Heart left ventricle (tissue), 16 donors: ENCODE measurements at regions not wholly inside any gene's neighbourhood (a gene's known extent, or its start where the extent isn't known, plus 50 kb on each side); places are given as distances from the start of the nearest gene placed in this dataset.
A peak's percentile ranks its signal among the peaks of the same experiment; 100 is the strongest.

Experiments
- ATAC-seq, 4 donors: fragments of 200-7000 bp; cut with Tn5 transposase; one replicate each; pipeline ENCODE4 v1.9.1; 2020 to 2022; ENCODE audit warnings: moderate library complexity in 4 of 4, mild to moderate bottlenecking in 3 of 4, moderate number of reproducible peaks in 1 of 4
- DNase-seq, 5 donors: peaks; one replicate each; pipeline ENCODE4 v3.0.0-alpha.2; 2020
- H3K27ac ChIP-seq, 12 donors: fragments of 200-600 bp; sonication (generic) in 4 of 12; one replicate each; pipeline versions ENCODE4 v1.5.0 to v1.8.0; 2016 to 2022; ENCODE audit warnings: mild to moderate bottlenecking in 2 of 12
- H3K27me3 ChIP-seq, 9 donors: fragments of 200-600 bp; sonication (generic) in 2 of 9; one replicate each; pipeline versions ENCODE4 v1.5.1 to v1.8.0; 2016 to 2022; ENCODE audit warnings: mild to moderate bottlenecking in 3 of 9
- H3K36me3 ChIP-seq, 9 donors: fragments of 200-600 bp; sonication (generic) in 2 of 9; one replicate each; pipeline versions ENCODE4 v1.5.0 to v1.8.0; 2018 to 2022; ENCODE audit warnings: mild to moderate bottlenecking in 2 of 9
- H3K4me1 ChIP-seq, 12 donors: fragments of 200-600 bp; sonication (generic) in 4 of 12; one replicate each; pipeline versions ENCODE4 v1.5.0 to v1.8.0; 2016 to 2022; ENCODE audit warnings: mild to moderate bottlenecking in 3 of 12
- H3K4me3 ChIP-seq, 12 donors: fragments of 200-600 bp; sonication (generic) in 4 of 12; one replicate each; pipeline versions ENCODE4 v1.5.0 to v1.8.0; 2017 to 2022; ENCODE audit warnings: mild to moderate bottlenecking in 9 of 12, moderate library complexity in 4 of 12
- H3K9me3 ChIP-seq, 12 donors: fragments of 200-600 bp; sonication (generic) in 4 of 12; one replicate each; pipeline versions ENCODE4 v1.5.0 to v1.8.0; 2016 to 2022; ENCODE audit warnings: mild to moderate bottlenecking in 1 of 12
- CTCF ChIP-seq, 12 donors: fragments of 200-600 bp; sonication (generic) in 4 of 12; IDR thresholded peaks; one replicate each; pipeline versions ENCODE4 v1.5.0 to v1.8.0; 2018 to 2022; ENCODE audit warnings: antibody characterized with exemption in 12 of 12, mild to moderate bottlenecking in 5 of 12
- POLR2A ChIP-seq, 2 donors: fragments of 450-650 bp; IDR thresholded peaks; one replicate each; pipeline ENCODE4 v1.6.1; 2017; ENCODE audit warnings: antibody characterized with exemption in 2 of 2, mild to moderate bottlenecking in 2 of 2, moderate library complexity in 2 of 2
- WGBS, 4 donors: extraction: QIAGEN DNeasy Blood & Tissue Kit in 2 of 4; methylation state at CpG; one replicate each; pipeline versions ENCODE4 v1.1.5 to v1.1.7; 2013 to 2018; 5-methylcytosine and 5-hydroxymethylcytosine counted together
- intact Hi-C, 10 donors: fragments of 100-400 bp; cut with DNase I; formaldehyde crosslinking; loops; one replicate each; pipeline versions ENCODE4 v1.11.1 to v1.14.2; 2022
- donor health status: ischemic (EF 13 %, LVEDD 7.1; RV severe dilation, severe dysfunction).
- donor health status: healthy with polysubstance abuse.
- donor health status: DM: no; HTN: yes; CAD: no.
- donor health status: DM: no; HTN: no; CAD: no.
- donor health status: ischemic (EF 25% LVEDD 6.9; RV normal size, moderate dysfunction).
- donor health status: ischemic (EF 25% LVEDD 5.7; RV mildly dilated, moderate dysfunction).
- donor health status: healthy.
- donor health status: DM: yes; HTN: yes; CAD: no.
- donor health status: ischemic (EF 35%, LVEDD 5.7; RV mildly dilated, moderate dysfunction).
- donor health status: nonischemic (EF 11% LVEDD 7.7; RV severe dilation, severe dysfunction).
- donor health status: DM: yes; HTN: yes; CAD: no.
- donor health status: PGD.
- donor health status: ischemic (EF 29% LVEDD 5.4; RV normal size, mild dysfunction).
- donor health status: nonischemic (EF 23%, LVEDD 6.1; RV moderate dilation, normal function).

DNA sequence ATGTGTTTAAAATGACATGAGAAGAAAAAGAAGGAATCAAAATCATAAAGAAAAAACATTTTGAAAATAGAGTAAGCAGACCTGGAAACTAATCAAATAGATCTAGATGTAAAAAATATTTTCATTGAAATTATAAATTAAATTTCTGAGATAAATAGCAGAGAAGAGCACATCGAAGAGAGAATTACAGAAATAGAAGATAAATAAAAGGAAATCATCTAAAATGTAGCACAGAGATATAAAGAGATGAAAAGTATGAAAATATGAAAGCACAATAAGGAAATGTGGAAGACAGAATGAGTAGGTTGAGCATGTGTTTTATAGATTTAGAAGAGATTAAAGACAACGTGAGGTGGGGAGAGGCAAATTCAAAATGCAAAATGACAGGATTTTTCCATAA, 130.9 kb upstream of the SEC14L1 start:
- ATAC-seq (no peak), DNase-seq (no peak)
- Histone ChIP-seq H3K27ac (no peak overlapping the region), H3K9me3 (peaks cover 0 to 29% (median 11%) of the 10 kb centered on the region in 12 donors), H3K4me1 (no peaks in the 10 kb centered on the region), H3K4me3 (no peak overlapping the region), H3K27me3 (peaks cover 0 to 32% (median 0%) of the 10 kb centered on the region in 9 donors), H3K36me3 (no peaks in the 10 kb centered on the region)
- intact Hi-C loops: loop anchor here in 2 of 10 donors (2.0 to 5.0 kb wide), 2 partner anchors 47 kb away; no protein-coding TSS in a partner anchor
- 76 to 84% (median 79%) methylated on average over 2 of the region's 2 CpGs for WGBS, 4 donors
- TF ChIP-seq POLR2A (IDR thresholded peaks at IDR 0.05) (no peak), CTCF (IDR thresholded peaks at IDR 0.05) (no peak)

DNA sequence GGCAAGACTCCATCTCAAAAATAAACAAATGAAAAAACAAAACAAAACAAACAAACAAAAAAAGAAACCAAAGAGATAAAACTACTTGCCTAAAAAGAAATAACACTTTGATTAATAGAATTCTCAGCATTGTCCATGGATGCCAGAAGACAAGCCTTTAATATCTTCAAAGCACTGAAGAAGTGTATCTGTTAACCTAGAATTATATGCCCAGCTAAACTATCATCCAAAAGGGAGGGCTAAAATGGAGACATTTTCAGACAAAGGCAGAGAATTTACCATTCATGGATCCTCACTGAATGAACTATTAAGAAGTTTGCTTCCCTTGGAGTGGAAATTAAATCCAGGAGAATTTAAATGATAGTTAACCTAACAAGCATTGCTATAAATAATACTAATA, 130.1 kb upstream of the SEC14L1 start:
- intact Hi-C loops: loop anchor here in 2 of 10 donors (2.0 to 5.0 kb wide), 2 partner anchors 46 to 47 kb away; no protein-coding TSS in a partner anchor
- H3K36me3 ChIP-seq: no peaks in the 10 kb centered on the region
- peaks cover 0 to 25% (median 0%) of the 10 kb centered on the region in 9 donors for H3K27me3 ChIP-seq
- H3K4me3 ChIP-seq: no peak overlapping the region
- H3K4me1 ChIP-seq: no peaks in the 10 kb centered on the region
- H3K9me3 ChIP-seq: peaks cover 0 to 29% (median 11%) of the 10 kb centered on the region in 12 donors
- DNase-seq (no peak), ATAC-seq (no peak)
- H3K27ac ChIP-seq: no peak overlapping the region
- TF ChIP-seq CTCF (IDR thresholded peaks at IDR 0.05): no peak
- TF ChIP-seq POLR2A (IDR thresholded peaks at IDR 0.05): no peak

DNA sequence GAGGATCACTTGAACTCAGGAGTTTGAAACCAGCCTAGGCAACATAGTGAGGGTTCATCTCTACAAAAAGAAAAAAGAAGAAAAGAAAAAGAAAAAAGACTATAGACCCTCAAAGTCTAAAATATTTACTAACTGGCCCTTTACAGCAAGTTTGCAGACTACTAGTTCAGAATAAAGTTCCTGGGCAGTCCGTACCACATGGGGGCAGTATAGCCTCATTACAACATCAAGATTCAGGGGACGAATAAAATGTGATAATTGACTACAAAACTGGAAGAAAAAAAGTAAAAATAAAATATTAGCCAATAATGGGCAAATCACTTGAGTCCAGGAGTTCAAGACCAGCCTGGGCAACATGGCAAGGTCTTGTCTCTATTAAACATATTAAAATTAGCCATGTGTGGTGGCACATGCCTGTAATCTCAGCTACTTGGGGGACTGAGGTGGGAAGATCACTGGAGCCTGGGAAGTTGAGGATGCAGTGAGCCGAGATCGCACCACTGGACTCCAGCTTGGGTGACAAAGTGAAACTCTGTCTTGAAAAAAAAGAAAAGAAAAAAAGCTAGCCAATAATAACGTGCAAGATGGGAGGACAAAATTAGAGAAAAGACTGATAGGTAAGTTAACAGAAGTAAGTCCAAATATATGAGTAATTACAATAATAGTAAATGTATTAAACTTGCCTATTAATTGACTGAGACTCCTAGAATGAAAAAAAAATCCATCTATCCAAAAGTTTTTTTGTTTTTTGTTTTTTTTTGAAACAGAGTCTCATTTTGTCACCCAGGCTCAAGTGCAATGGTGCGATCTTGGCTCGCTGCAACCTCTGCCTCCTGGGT, 129.4 kb upstream of the SEC14L1 start:
- no peak overlapping the region for H3K27ac ChIP-seq
- H3K9me3 ChIP-seq: peaks cover 0 to 29% (median 11%) of the 10 kb centered on the region in 12 donors
- intact Hi-C loops: loop anchor here in 2 of 10 donors (2.0 to 5.0 kb wide), 2 partner anchors 45 to 46 kb away; no protein-coding TSS in a partner anchor
- H3K4me1 ChIP-seq: no peaks in the 10 kb centered on the region
- no peak for DNase-seq
- WGBS, 4 donors: 59 to 63% (median 60%) methylated on average over 7 of the region's 7 CpGs
- H3K4me3 ChIP-seq: no peak overlapping the region
- ATAC-seq: no peak
- no peaks in the 10 kb centered on the region for H3K36me3 ChIP-seq
- peaks cover 0 to 25% (median 0%) of the 10 kb centered on the region in 9 donors for H3K27me3 ChIP-seq
- TF ChIP-seq CTCF (IDR thresholded peaks at IDR 0.05) (peak; percentile 15 to 58 (median 39)), POLR2A (IDR thresholded peaks at IDR 0.05) (no peak)

DNA sequence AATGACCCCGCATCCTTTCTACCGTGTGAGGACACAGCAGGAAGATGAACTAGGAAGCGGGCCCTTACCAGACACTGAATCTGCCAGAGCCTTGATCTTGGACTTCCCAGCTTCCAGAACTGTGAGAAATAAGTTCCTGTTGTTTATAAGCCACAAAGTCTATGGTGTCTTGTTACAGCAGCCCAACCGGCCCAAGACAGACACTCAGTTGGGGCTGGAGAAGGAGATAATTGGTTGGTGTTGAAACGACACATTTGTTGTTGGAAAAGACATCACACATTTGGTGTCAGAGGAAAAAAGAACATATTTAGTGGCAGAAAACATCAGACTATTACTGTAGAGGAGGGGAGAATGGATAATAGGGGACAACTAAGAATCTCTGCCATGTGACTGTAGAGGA, 122.3 kb upstream of the SEC14L1 start:
- Histone ChIP-seq H3K4me1 (no peaks in the 10 kb centered on the region), H3K36me3 (no peaks in the 10 kb centered on the region), H3K9me3 (peaks cover 0 to 12% (median 2%) of the 10 kb centered on the region in 12 donors), H3K27me3 (peaks cover 0 to 3% (median 0%) of the 10 kb centered on the region in 9 donors), H3K27ac (no peak overlapping the region), H3K4me3 (no peak overlapping the region)
- DNase-seq (no peak), ATAC-seq (no peak)
- TF ChIP-seq POLR2A (IDR thresholded peaks at IDR 0.05) (no peak), CTCF (IDR thresholded peaks at IDR 0.05) (no peak)
- intact Hi-C loops: no loop called here
- 50 to 60% (median 58%) methylated on average over 5 of the region's 5 CpGs for WGBS, 4 donors
